HG03354 (cell line): ENCODE measurements at regions not wholly inside any gene's neighbourhood (a gene's known extent, or its start where the extent isn't known, plus 50 kb on each side); places are given as distances from the start of the nearest gene placed in this dataset.

Experiments used
- ATAC-seq: cut with Tn5 transposase; IDR thresholded peaks from one replicate; pipeline ENCODE4 v1.9.1; 2021; ENCODE audit warnings: mild to moderate bottlenecking; ENCODE audit not compliant: unreplicated experiment, poor library complexity, severe bottlenecking

- no peak for ATAC-seq
Measured at GRCh38 chr2:47266939-47267710, 90.8 kb upstream of the CALM2 start.

GRCh38 chr2:47265751-47266231 lies 89.5 kb upstream of the CALM2 start:
- no peak for ATAC-seq

GRCh38 chr2:47265158-47265557 lies 88.8 kb upstream of the CALM2 start:
- no peak for ATAC-seq

- ATAC-seq, result no peak
Measured at GRCh38 chr2:47264686-47265085, 88.4 kb upstream of the CALM2 start.

- no peak for ATAC-seq
Measured at GRCh38 chr2:47264143-47264542, 87.8 kb upstream of the CALM2 start.

GRCh38 chr2:47262657-47263056 lies 86.3 kb upstream of the CALM2 start:
- ATAC-seq, result no peak

GRCh38 chr2:47260971-47261370 lies 84.7 kb upstream of the CALM2 start:
- no peak for ATAC-seq

- no peak for ATAC-seq
Measured at GRCh38 chr2:47259829-47260228, 83.5 kb upstream of the CALM2 start.

DNA sequence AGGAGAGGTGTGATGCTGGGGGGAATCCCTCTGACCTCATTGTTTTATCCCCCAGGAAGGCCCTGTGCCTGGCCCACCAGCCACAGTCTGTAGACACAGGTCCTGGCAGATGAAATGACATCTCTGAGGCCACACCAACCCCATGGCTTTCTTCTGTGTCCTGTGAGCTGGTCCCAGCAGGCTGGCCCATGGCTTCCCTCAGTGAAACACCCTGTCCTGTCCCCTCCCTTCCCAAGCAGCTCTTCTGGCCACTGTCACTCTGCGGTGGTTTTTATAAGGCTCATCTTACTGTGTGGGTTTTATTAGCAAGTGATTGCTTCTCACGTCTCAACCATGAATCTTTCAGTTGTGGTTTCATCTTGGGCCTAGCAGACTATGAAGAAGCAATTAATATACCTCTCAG lies 81.6 kb upstream of the CALM2 start:
- no peak for ATAC-seq

- ATAC-seq, result no peak
Measured at GRCh38 chr2:47256416-47257087, 80.2 kb upstream of the CALM2 start.

DNA sequence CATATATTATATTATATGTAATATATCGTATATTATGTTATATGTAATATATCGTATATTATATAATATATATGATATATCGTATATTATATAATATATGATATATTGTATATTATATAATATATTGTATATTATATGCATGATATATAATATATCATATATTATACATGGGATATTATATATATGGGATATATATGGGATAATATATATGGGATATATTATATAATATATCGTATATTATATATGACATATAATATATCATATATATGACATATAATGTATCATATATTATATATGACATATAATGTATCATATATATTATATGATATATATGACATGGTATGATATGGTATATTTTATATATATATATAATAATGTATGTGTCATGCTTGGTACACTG lies 79.5 kb upstream of the CALM2 start:
- no peak for ATAC-seq

- ATAC-seq, result no peak
Measured at GRCh38 chr2:47254464-47254863, 78.2 kb upstream of the CALM2 start.

GRCh38 chr2:47253447-47253846 lies 77.1 kb upstream of the CALM2 start:
- no peak for ATAC-seq

- ATAC-seq, result no peak
Measured at GRCh38 chr2:47251404-47251675, 75.0 kb upstream of the CALM2 start.

GRCh38 chr2:47250586-47251403 lies 74.5 kb upstream of the CALM2 start:
- no peak for ATAC-seq

- no peak for ATAC-seq
Measured at GRCh38 chr2:47249931-47250330, 73.6 kb upstream of the CALM2 start.

GRCh38 chr2:47249157-47249900 lies 73.0 kb upstream of the CALM2 start:
- ATAC-seq, result no peak

GRCh38 chr2:47243596-47244323 lies 67.4 kb upstream of the CALM2 start:
- no peak for ATAC-seq

GRCh38 chr2:47241715-47242114 lies 65.4 kb upstream of the CALM2 start:
- no peak for ATAC-seq
